HTR-8/SVneo (cell line): ENCODE measurements at regions not wholly inside any gene's neighbourhood (a gene's known extent, or its start where the extent isn't known, plus 50 kb on each side); places are given as distances from the start of the nearest gene placed in this dataset.

Experiments
- DNase-seq: peaks from one replicate; pipeline ENCODE4 v3.0.0; 2011; ENCODE audit warnings: low spot score, mixed read lengths; ENCODE audit not compliant: insufficient read length
- FAIRE-seq: peaks from 2 replicates; lab custom pipeline; 2011; peaks lifted over from hg19 to GRCh38; lab: Jason Lieb, UNC

DNA sequence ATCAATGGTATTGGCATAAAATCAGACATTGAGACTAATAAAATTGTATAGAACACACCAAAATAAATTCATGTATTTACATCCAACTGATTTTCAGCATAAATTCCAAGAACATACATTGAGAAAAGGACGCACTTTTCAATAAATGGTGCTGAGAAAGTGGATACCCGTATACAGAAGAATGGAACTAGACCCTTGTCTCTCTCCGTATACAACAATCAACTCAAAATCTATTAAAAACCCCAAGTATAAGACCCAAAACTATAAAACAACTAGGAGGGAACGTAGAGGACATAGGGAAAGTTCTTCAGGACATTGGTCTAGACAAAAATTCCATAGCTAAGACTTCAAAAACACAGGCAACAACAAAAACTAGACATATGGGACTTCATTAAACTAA lies 97.4 kb downstream of the GGTLC2 start:
- no peak for FAIRE-seq
- DNase-seq: no peak

DNA sequence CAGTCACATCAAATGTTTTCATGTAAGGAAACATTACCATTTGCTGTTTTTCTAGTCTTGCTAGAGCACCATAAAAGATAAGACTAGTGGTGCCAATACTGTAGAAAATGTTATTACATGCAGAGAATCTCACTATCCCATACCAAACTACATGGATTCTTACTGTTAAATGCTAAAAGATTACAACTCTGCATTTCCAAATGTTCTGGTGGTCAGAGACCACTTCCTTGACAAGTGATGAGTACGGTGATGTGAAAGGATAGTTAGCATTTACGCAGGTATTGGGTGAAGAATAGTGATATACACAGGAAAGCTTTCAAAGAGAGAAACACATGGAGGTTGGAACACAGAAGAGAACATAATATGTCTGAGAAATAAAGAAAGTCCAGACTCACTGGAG lies 98.2 kb downstream of the GGTLC2 start:
- DNase-seq (no peak), FAIRE-seq (no peak)

GRCh38 chr22:22743128-22743760 lies 98.8 kb downstream of the GGTLC2 start:
- FAIRE-seq (no peak), DNase-seq (no peak)

- FAIRE-seq: no peak
Observed at GRCh38 chr22:22744412-22745224, 100.2 kb downstream of the GGTLC2 start.

DNA sequence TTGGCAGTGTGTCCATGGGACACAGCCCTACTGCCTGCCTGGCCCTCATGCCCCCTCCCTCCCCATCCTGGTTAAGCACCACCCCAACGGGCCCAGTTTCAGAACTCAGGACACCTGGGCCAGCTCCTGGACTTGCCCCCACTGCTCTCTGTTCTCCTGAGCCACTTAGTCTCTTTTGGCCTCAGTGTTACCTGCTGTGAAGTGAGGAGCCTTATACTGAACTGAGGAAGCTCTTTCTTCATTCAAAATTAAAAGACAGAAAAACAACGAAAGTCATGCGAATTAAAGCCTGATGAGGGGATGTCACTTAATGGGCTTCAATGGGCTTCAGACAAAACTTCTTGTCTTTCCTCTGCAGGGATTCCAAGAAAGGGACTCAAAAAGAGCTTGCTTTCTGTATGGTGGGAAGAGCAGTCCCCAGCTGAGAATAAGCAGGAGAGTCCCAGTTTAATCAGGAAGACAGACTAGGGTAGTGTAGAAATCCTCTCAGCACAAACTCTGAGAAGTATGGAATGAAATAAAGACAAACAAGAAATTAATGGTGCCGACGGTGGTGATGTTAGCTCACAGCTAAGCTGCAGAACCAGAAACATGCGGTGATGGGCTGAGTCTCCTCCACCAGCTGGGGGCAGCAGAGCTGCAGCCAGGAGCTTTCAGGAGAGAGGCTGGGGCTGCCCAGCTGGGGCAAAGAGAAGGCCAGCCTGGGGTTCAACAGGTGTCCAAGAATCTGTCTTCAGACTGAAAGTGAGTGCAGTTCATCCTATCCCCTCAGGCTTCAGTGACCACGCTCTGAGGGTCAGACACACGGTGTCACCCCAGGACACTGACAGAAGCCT lies 101.0 kb downstream of the GGTLC2 start:
- FAIRE-seq (no peak), DNase-seq (peak; percentile 3)

More at GRCh38 chr22:22744412-22745224, 100.2 kb downstream of the GGTLC2 start:
- DNase-seq: no peak

- DNase-seq (no peak), FAIRE-seq (no peak)
Observed at GRCh38 chr22:22746061-22746962, 101.9 kb downstream of the GGTLC2 start.

DNA sequence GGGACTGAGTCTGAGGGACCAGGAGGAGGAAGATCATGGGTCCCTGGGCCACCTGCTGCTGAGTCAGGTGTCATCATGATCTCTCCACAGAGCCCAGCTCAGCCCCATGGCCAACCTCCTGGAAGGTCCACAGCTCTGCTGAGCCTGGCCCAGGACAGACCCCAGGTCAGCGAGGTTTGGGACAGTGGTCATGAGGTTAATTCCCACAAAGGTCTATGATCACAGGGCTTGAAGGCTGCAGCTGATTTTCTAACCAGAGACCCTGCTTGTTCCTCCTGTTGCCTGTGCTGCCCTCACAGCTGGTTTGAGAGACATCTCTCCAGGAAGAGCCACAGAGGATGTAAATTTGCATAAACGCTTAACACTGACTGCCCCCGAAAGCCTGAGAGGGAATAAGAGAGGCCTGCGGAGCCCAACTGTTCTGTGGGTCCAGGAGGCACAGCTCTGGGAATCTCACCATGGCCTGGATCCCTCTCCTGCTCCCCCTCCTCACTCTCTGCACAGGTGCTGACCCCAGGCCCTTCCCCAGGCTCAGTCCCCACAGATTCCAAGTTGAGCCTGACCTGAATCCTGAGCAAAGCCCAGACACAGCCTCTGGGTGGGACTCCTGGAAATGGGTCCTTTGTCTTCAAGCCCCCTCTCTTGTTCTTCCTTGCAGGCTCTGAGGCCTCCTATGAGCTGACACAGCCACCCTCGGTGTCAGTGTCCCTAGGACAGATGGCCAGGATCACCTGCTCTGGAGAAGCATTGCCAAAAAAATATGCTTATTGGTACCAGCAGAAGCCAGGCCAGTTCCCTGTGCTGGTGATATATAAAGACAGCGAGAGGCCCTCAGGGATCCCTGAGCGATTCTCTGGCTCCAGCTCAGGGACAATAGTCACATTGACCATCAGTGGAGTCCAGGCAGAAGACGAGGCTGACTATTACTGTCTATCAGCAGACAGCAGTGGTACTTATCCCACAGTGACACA lies 102.8 kb downstream of the GGTLC2 start:
- DNase-seq (no peak), FAIRE-seq (no peak)

DNA sequence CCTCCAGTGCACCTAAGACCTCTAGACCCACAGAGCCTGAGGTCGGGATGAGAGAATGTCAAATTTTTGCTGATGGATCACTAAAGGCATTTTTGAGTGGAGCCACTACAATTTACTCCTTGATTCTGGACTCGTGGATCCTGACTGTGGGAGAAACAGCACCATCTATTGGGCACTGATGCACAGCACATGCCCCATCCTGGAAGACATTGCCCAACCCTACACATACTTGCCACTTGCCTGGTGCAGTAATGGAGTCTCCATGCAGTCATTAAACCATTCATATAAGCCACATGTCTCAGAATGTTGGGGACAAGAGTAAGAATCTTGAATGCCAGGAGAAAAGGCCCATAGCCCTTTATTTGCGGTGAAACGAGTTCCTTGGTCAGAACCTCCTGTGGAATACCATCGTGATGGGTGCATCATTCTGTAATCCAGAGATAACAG lies 103.9 kb downstream of the GGTLC2 start:
- DNase-seq: peak; percentile 11
- FAIRE-seq: no peak

DNA sequence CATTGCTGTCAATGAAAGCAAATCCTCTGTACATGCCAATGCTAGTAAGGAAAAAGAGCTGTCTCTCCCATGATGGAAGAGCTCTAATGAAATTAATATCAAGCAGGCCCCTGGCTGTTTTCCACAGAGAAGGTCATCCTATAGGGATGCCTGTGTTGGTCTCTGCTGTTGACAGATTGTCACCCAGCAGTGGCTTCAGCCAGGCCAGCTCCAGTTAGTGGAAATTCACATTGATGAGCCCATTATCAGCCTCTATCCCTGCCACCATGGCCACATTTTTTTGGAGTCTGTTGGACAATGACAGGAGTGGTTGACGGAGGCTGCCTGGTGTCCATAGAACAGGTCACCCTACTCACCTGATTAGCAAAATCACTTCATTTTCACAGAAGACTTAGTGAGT lies 104.3 kb downstream of the GGTLC2 start:
- FAIRE-seq: no peak
- DNase-seq: no peak

DNA sequence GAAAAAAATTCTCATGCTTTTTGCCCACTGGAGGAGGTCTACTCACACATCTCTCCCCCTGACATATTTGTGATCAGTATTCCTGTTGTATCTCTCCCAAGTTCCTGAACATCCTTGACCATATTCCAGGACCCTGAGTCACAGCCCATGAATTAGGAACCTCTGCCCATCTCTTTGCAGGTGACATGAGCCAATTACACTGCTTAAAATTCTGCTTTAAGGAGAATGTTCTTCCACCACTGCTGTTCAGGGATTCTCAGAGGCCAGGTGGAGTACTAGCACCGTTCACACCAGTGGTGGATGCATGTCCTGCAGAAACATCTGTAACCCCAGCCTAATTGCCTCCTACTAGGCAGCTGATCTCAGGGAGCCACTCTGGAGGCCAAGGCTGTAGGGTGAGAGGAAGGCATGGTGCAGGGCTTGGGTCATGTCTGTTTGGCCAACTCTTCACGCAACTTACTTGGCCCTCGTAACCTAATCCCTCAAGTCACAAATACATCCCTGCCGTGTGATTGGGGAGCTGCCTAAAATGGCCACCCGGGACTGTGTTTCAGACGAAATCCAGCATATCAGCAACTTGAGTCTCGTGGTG lies 104.8 kb downstream of the GGTLC2 start:
- DNase-seq: no peak
- FAIRE-seq: no peak

DNA sequence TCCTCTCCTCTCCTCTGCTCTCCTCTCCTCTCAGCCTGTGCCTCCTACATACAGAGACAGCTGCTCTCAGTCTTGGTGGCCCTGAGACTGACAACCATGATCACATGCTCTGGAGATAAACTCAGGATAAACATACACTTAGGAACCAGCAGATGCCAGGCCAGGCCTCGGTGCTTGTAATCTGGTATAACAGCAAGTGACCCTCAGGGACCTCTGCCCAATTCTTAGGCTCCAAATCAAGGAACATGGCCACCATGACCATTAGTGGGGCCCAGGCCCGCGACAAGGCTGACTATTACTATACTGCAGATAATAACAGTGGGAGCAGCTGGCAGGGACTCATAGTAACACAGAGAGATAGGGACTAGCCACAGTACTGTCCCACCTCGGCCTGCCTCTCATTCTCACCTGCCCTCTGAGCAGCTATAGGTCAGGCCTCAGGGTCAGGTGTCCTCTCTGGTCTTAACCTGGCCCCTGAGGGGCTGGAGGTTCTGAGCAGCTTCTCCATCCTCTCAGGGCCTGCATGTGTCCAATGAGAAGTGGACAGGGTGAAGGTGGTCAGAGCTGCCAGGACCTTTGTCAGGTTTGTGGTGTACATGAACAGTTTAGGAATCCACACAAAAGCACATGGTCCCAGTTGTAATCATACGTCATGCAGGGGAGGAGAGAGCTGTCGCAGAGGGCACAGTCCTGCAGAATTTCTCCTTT lies 106.1 kb downstream of the GGTLC2 start:
- FAIRE-seq: no peak
- no peak for DNase-seq

DNA sequence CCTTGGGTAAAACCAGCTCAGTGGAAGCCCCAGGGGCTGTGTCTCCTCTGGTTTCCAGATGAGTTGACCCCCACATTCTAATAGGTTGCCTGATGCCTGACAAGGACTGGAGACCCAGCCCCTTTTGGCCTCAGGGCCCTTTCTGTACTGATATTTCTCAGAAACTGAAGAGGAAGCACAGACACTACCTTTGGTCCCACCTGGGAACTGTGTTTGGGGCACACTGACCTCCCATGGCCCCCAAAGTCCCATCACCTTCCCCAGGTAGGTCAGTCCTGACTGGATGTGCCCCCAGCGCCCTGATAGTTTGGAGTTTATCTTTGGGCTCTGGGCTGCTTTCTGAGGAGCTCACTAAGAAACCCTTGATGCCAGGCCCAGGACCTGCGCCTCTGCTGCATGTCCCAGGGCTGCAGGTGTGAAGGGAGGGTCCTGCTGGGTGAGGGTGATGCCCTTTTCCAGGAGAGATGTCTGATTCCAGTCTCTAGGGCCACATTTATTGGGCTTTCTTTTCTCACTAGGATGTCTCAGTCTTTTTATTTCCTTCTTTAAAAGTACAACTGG lies 106.7 kb downstream of the GGTLC2 start:
- FAIRE-seq: no peak
- DNase-seq: no peak

GRCh38 chr22:22752199-22752555 lies 107.8 kb downstream of the GGTLC2 start:
- FAIRE-seq: no peak
- no peak for DNase-seq

DNA sequence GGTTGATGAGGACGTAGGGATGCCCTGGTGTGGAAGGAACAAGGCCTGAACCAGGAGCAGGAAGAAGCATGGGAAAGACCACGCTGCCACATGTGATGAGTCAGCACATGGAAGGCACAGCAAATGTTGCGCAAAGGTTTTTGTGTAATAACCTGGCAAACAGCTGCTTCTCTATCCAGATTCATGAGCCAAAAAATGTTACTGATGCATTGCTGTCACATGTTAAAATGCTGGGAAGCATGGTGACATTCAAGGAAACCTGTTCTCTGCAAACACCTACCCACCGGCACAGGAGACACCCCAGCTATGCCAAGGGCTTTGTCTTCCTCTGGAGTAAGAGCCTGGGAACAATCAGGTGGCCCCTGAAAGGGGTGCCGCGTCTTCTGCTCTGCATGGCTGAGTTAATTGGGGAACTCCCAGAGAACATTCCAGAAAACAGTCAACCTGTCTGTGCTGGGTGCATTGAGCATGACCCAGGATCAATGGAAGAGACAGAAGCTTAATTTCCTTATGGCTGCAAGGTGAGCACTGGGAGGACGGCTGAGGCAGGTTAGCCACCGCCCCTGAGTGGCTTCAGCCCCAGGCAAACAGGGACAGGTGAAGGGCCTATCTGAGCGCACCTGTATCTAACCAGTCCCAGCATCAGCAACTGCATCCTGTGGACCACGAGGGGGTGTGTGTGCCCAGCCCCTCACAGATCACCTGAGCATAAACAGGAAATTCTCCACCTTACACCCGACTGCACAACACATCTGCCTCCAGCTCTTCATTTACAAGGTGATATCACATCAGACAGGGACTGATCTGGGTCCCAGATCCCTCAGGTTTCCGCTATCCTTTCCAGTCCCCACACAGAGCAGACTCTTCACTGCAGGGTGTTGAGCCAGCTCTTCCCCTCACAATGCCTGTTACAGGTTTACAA lies 108.4 kb downstream of the GGTLC2 start:
- DNase-seq (no peak), FAIRE-seq (no peak)

GRCh38 chr22:22753526-22754267 lies 109.3 kb downstream of the GGTLC2 start:
- peak; percentile 53 for DNase-seq

DNA sequence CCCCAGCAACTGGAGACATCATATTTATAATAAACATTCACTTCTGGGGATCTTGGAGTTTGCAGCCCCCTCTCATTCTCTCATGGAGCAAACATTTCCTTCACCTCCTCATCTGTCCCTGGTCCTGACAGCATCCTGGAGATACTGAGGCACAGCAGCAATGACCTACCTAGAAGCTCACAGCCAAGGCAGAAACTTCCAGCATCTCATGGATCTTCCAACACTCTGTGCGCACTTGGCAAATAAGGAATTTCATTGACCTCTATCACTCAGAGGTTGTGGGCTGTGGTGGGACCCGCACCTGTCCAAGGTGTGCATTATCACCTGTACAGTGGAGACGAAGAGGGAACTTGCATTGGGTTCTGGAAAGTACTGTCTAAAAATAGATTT lies 109.8 kb downstream of the GGTLC2 start:
- no peak for FAIRE-seq

More at GRCh38 chr22:22753526-22754267, 109.3 kb downstream of the GGTLC2 start:
- FAIRE-seq: no peak

More for the DNA sequence above, 109.8 kb downstream of the GGTLC2 start:
- DNase-seq: no peak
